Inflammatory macrophage treated with lipopolysaccharide for 1 hour (primary cell): ENCODE measurements at regions not wholly inside any gene's neighbourhood (a gene's known extent, or its start where the extent isn't known, plus 50 kb on each side); places are given as distances from the start of the nearest gene placed in this dataset.
A peak's percentile ranks its signal among the peaks of the same experiment; 100 is the strongest.
"Not testable (repeated sequence)": the region's sequence is repeated elsewhere in the genome, so short reads cannot be mapped to it uniquely, and the experiment has no call there.

Source experiments
- DNase-seq, 2 donors: peaks; one replicate each; pipeline ENCODE4 v3.0.0-alpha.2; 2020 to 2022

GRCh38 chr10:8314486-8314885 lies 260.0 kb downstream of the GATA3 start:
- DNase-seq = no peak

DNA sequence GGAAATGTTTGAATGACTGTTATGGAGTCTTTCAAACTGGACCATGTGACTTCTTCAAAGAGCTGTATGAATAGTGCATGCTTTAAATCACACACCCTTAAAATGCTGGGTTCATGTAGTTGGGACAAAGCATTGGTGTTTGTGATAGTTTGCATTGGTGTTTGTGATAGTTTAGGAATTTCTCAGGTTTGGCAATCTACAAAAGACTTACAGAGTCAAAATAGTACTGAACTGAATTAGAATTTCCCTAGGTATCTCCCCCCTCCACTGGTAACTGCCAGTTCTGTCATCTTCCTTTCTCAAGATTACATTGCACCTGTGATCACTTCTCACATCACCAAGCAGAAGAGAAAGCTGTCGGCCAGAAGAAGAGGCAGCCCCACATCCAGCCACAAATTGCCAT lies 261.1 kb downstream of the GATA3 start:
- DNase-seq = no peak

- DNase-seq = no peak
Observed at GRCh38 chr10:8316284-8316683, 261.8 kb downstream of the GATA3 start.

DNA sequence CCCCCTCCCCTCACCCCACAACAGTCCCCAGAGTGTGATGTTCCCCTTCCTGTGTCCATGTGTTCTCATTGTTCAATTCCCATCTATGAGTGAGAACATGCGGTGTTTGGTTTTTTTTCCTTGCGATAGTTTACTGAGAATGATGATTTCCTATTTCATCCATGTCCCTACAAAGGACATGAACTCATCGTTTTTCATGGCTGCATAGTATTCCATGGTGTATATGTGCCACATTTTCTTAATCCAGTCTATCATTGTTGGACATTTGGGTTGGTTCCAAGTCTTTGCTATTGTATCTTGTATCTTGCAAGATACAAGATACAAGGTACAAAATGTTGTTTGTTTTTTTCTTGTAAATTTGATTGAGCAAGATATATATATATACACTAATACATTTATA lies 263.9 kb downstream of the GATA3 start:
- DNase-seq = not testable (repeated sequence)

DNA sequence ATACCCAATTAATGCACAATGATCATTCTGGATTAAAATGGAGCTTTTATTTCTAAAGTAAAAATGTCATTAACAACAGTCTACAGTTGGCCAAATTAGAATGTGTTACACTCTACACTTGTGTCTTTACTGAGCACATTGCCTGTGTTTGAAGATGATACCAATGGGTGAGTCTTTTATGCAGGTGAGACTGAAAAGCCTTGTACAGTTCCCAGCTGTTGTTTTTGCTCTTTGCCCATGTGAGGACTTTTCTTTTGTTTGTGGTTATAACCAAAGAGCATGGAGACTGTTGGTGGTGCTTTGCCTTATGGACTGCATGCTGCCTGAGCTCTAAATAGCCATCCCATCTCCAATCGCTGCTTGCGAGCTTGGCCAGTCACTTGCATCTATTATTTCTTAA lies 264.5 kb downstream of the GATA3 start:
- no peak for DNase-seq

DNA sequence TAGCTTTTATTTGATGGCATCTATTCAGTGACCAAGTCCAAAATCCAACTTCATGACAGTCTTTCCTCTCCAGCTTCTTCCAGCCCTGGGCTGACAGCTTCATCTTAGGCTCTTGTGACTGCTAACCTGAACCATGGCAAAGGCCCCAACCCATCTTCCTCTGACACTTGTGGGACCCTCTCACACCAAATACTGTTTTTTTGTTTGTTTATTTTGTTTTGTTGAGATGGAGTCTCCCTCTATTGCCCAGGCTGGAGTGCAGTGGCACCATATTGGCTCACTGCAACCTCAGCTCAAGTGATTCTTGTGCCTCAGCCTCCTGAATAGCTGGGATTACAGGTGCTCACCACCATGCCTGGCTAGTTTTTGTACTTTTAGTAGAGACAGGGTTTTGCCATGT lies 265.2 kb downstream of the GATA3 start:
- DNase-seq = no peak

GRCh38 chr10:8321990-8322389 lies 267.5 kb downstream of the GATA3 start:
- DNase-seq = no peak

DNA sequence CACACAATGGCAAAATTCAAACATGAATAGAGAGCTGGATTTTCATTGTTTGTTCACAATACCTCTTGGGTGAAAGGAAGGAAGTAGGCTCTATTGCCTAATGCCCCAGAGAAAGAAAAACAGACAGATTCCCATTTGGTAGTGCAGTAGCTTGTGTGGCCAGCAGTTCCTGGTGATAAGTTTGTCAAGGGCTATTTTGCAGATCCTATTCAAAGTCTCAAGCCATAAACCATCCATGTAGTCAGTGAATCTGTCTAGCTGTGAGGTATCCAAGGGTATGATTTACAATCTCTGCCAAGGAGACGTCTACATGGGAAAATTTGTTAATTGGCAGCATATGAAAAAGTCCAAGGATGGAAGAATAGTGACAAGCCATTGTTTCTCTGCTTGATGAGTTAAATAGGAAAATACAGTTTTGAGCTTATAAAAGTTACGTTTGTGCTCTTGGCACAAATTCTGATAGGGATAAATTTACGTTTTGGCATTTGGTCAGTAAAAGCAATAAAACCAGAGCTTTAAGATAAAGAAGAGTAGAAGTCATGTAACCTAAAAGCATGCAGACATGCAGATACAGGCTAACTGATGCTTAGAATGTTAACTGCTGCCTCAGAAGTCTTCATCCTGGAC lies 269.1 kb downstream of the GATA3 start:
- DNase-seq = no peak

GRCh38 chr10:8325024-8325980 lies 270.8 kb downstream of the GATA3 start:
- DNase-seq = no peak

- DNase-seq = no peak
Observed at GRCh38 chr10:8326396-8327139, 272.1 kb downstream of the GATA3 start.

DNA sequence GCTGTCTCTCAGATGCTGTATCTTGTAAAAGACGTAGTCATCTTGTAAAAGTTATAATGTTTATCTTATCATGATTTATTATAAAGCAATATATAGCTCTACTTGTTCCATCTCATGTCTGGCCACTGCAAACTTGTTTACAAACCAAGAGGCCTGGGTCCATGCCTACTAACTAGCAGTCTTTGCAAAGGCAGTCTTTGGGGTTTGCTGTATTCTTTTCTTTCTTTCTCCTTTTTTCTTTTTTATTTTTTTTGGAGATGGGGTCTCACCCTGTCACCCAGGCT lies 272.6 kb downstream of the GATA3 start:
- DNase-seq = no peak

- DNase-seq = no peak
Observed at GRCh38 chr10:8331387-8331786, 276.9 kb downstream of the GATA3 start.

DNA sequence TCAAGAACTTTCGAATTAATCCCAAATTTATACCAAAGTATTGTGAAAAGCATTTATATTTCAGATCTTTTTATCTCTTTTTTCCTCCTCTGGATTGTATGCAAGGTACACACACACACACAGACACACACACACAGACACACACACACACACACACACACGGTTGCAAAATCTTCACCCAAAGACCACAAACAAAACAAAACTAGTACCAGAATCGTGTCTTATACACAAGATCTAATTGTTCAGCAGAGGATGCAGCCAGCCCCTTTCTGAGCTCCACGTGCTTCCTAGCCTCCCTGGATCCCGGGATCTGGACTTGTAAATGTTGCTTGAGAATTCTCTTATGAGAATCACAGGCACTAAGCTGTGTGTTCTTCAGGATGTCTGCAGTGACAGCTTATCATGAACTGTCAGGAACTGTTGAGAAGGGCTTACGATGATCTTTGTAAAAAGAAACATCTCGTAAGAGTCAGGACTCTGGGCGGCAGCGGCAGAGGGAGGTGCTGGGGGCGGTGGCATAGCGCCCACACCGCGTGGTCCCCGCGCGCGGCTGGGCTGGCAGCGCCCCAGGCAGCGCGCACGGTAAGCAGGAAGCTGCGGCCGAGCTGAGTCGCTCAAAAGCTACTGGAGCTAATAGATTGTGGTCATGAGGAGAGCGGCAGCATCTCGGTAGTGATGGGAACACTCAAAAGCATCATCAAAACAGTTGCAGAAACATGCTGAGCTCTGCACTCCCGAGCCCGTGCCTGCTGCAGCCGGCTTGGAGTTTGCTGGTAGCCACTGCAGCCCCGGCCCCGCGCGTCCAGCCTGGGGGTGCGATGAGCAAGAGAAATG lies 277.6 kb downstream of the GATA3 start:
- peak in 1 of 2 donors; percentile 3 for DNase-seq

- no peak for DNase-seq
Observed at GRCh38 chr10:8332730-8333111, 278.2 kb downstream of the GATA3 start.

GRCh38 chr10:8334631-8335030 lies 280.1 kb downstream of the GATA3 start:
- DNase-seq = no peak

GRCh38 chr10:8336629-8337331 lies 282.3 kb downstream of the GATA3 start:
- no peak for DNase-seq

DNA sequence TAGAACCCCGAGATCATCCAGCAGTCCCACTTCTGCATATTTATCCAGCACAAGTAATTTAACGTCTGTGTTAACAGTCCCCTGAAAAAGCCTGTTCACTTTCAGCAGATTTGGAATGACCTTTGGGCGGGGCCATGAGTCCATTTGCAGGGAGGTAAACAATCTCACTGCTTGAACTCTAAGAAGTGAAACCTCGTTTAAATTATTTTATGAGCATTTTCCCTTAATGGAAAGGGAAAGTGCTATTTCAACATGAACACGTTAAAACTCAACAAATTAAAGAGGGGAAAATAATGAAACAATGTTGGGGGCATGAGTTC lies 282.8 kb downstream of the GATA3 start:
- DNase-seq = no peak

DNA sequence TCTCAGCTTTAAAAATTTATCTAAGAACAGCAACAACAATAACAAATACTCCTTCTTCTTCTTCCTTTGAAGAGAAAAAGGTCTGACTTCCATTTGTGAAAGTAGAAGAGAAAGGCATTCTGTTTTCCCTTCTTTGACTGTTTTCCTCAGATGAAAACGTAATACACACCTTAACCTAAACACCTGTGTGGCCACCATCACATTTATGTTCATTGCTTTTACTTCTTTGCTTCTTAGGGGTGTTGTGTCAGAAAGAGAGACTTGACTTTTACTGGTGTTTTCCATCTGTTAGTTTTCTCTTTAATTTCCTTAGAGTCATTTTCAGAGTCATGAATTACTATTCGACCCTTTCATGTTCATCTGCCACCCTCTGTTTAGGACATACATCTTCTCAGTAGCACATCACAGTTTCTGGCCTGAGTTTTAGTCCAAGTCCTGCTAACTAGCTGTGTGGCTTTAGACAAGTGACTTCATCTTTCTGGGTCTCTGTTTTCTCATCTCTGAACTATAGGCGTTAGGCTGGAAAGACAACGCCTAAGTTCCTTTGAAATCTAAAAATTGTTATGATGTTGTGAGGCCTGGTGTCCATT lies 283.8 kb downstream of the GATA3 start:
- no peak for DNase-seq

DNA sequence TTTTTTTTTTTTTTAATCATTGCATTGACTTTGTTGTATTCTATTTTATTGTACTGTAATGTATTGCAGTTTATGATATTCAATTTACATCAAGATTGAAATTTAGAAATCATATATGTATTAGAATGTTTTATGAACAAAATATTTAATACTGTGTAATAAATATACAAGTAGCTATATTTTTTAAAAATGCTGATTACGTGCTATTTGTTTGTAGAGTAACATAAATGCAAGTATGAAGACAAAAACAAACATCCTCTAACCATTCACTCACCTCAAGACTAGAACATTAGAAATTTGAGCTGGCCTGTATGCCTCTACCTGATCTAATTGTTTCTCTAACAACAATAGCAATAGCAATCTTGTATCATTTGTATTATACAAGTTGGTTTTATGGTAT lies 290.3 kb downstream of the GATA3 start:
- no peak for DNase-seq

GRCh38 chr10:8346861-8347260 lies 292.4 kb downstream of the GATA3 start:
- DNase-seq = no peak

DNA sequence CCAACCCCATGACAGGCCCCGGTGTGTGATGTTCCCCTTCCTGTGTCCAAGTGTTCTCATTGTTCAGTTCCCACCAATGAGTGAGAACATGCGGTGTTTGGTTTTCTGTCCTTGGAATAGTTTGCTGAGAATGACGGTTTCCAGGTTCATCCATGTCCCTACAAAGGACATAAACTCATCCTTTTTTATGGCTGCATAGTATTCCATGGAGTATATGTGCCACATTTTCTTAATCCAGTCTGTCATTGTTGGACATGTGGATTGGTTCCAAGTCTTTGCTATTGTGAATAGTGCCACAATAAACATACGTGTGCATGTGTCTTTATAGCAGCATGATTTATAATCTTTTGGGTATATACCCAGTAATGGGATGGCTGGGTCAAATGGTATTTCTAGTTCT lies 293.1 kb downstream of the GATA3 start:
- DNase-seq = not testable (repeated sequence)

DNA sequence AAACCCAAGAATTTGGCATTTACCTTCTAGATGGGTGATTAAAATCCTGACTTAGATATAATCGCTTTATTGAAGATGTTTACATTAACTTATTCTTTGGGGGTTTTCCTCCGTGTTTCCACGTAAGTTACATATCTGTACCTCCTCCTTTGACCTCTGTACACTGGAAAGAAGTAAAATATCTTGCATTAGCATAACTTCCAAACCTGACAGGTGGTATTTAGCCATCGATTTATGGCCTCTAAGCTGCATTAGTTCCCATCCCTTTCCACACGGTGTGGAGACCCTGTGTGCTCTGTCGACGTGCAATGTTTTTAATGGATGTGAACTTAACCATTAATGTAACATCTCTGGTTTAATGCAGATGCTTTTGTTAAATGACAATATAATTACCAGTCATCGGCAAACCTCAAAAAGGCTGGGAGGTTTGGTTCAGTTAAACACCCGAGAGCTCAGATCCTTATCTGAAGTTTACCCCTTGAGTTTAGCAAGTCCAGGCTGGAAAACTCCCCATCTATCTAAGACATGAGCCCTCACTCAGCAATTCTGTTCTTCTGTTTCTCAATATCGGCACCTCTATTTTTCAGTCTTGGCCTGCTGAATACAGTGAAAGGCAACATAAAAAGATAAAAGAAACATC lies 295.2 kb downstream of the GATA3 start:
- DNase-seq = no peak
